Uterus (tissue), 3 donors: ENCODE measurements at regions not wholly inside any gene's neighbourhood (a gene's known extent, or its start where the extent isn't known, plus 50 kb on each side); places are given as distances from the start of the nearest gene placed in this dataset.

ENCODE experiments used
- DNase-seq, 2 donors: peaks; one replicate each; pipeline ENCODE4 v3.0.0-alpha.2; 2019 to 2020
- H3K27ac ChIP-seq, 2 donors: fragments of 200-600 bp; sonication (generic); 1 replicate in 1 of 2; 2 replicates in 1 of 2; pipeline ENCODE4 v1.5.1; 2016 to 2018
- H3K27me3 ChIP-seq, 2 donors: fragments of 200-600 bp; sonication (generic); one replicate each; pipeline ENCODE4 v1.5.1; 2018 to 2019; ENCODE audit warnings: control low read depth in 1 of 2
- H3K36me3 ChIP-seq, 2 donors: fragments of 200-600 bp; sonication (generic); one replicate each; pipeline ENCODE4 v1.5.1; 2019; ENCODE audit warnings: control low read depth in 1 of 2
- H3K4me1 ChIP-seq, 2 donors: fragments of 200-600 bp; sonication (generic); one replicate each; pipeline ENCODE4 v1.5.1; 2018 to 2019; ENCODE audit warnings: control low read depth in 1 of 2
- H3K4me3 ChIP-seq, 2 donors: fragments of 200-600 bp; sonication (generic); 1 replicate in 1 of 2; 2 replicates in 1 of 2; pipeline ENCODE4 v1.5.1; 2018 to 2019; ENCODE audit warnings: mild to moderate bottlenecking in 1 of 2
- H3K9me3 ChIP-seq, 2 donors: fragments of 200-600 bp; sonication (generic); one replicate each; pipeline ENCODE4 v1.5.1; 2019; ENCODE audit warnings: control low read depth in 1 of 2
- POLR2A ChIP-seq, 2 donors: fragments of 450-650 bp; IDR thresholded peaks; one replicate each; pipeline ENCODE4 v1.6.1; 2016; ENCODE audit warnings: antibody characterized with exemption in 2 of 2, mild to moderate bottlenecking in 1 of 2, moderate library complexity in 1 of 2
- intact Hi-C: fragments of 100-400 bp; cut with DNase I; formaldehyde crosslinking; loops from one replicate; pipeline ENCODE4 v1.15.1; 2023; ENCODE audit warnings: low total_unique reads
- TF ChIP-seq, protein P1 (sequence below), 4 experiments: fragments of 200-600 bp in 2 of 4; fragments of 450-650 bp in 2 of 4; sonication (generic) in 2 of 4; IDR thresholded peaks; one replicate each; pipeline ENCODE4 v1.5.1; 2016 to 2019; ENCODE audit warnings: antibody characterized with exemption in 4 of 4, mild to moderate bottlenecking in 2 of 4, moderate library complexity in 1 of 4
- donor health status: DM: yes; HTN: yes; CAD: no.

DNA sequence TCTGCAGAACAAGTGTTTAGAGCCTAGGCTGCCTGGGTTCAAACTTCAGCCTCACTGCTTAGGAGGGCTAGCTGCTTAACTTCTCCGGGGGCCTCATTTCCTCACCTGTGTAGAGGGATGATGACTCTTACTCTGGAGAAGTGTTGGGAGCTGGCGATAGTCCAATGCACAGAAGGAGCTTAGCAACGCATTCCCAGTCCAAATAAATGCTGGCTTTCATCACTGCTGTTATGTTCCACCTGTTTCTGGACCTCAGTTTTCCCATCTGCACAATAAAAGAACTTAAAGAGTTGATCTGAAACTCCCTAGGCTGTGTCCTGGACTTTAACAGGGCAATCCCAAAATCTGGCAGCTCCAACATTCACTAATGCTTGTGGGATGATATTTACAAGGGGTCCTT lies 337.8 kb downstream of the MIAT start:
- intact Hi-C loops, result no loop called here
- Histone ChIP-seq H3K9me3 (no peaks in the 10 kb centered on the region), H3K27me3 (no peaks in the 10 kb centered on the region), H3K36me3 (no peaks in the 10 kb centered on the region), H3K4me3 (no peak overlapping the region), H3K4me1 (no peaks in the 10 kb centered on the region), H3K27ac (no peak overlapping the region)
- no peak for TF ChIP-seq POLR2A (IDR thresholded peaks at IDR 0.05)
- peak; percentile 60 to 77 for DNase-seq

DNA sequence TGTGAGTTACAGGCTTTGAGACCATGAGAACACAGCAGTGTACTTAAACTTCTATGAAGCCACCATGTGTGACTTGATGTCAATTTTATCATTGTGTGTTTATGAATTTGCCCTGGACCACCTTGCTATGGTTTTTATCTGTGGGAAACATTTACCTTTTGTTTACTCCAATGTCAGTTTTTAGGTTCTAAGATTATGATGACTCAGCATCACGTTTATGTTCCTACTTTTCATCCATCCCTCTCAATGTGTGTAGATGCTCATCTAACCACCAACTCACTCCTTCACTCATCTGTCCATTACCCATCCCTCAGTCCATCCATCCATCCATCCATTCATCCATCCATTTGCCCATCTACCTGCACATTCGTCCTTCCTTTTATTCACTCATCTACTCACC lies 338.8 kb downstream of the MIAT start:
- no peak overlapping the region for H3K27ac ChIP-seq
- intact Hi-C loops, result no loop called here
- no peaks in the 10 kb centered on the region for H3K4me1 ChIP-seq
- TF ChIP-seq, protein P1, sequence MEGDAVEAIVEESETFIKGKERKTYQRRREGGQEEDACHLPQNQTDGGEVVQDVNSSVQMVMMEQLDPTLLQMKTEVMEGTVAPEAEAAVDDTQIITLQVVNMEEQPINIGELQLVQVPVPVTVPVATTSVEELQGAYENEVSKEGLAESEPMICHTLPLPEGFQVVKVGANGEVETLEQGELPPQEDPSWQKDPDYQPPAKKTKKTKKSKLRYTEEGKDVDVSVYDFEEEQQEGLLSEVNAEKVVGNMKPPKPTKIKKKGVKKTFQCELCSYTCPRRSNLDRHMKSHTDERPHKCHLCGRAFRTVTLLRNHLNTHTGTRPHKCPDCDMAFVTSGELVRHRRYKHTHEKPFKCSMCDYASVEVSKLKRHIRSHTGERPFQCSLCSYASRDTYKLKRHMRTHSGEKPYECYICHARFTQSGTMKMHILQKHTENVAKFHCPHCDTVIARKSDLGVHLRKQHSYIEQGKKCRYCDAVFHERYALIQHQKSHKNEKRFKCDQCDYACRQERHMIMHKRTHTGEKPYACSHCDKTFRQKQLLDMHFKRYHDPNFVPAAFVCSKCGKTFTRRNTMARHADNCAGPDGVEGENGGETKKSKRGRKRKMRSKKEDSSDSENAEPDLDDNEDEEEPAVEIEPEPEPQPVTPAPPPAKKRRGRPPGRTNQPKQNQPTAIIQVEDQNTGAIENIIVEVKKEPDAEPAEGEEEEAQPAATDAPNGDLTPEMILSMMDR (IDR thresholded peaks at IDR 0.05), result no peak
- TF ChIP-seq POLR2A (IDR thresholded peaks at IDR 0.05), result no peak
- no peaks in the 10 kb centered on the region for H3K9me3 ChIP-seq
- no peaks in the 10 kb centered on the region for H3K36me3 ChIP-seq
- H3K27me3 ChIP-seq, result no peaks in the 10 kb centered on the region
- no peak overlapping the region for H3K4me3 ChIP-seq
- no peak for DNase-seq

DNA sequence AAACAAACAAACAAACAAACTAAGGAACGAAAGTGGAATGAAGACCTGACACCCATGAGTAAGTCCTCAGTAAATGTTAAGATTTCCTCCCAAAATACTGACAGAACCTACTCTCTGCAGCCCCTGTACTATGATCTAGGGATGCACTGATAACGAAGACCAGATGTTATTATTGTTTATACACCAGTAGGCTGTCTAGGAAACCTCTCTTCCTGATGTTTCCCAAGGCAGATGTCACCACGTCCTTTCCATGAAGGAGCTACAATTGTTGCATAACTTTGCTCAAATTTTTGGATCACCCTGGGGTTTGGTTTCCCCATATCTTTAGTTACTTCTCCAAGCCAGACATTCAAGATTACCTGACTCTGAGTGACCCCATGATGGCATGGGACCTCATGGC lies 340.7 kb downstream of the MIAT start:
- Histone ChIP-seq H3K9me3 (no peaks in the 10 kb centered on the region), H3K4me1 (no peaks in the 10 kb centered on the region), H3K27ac (peak overlapping the region in 1 of 2 donors; percentile 30), H3K27me3 (no peaks in the 10 kb centered on the region), H3K4me3 (no peak overlapping the region), H3K36me3 (no peaks in the 10 kb centered on the region)
- intact Hi-C loops, result no loop called here
- peak in 1 of 2 donors; percentile 24 for DNase-seq
- TF ChIP-seq, protein P1 (IDR thresholded peaks at IDR 0.05), result no peak
- TF ChIP-seq POLR2A (IDR thresholded peaks at IDR 0.05), result no peak

DNA sequence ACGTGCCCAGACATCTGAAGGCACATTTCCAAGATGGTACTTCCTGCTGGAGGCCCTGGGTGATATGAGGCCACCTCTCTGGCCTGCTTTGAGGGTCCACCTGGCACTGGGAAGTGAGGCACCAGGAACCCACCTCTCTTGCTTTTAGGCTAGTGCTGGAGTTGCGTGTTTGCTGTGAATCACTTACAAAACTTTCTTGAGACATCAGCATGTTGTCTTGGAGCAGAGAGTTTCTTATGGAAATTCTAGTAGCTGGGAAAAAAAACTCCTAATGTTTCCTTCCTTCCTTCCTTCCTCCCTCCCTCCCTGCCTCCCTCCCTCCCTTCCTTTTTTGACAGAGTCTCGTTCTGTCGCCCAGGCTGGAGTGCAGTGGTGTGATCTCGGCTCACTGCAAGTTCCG lies 341.3 kb downstream of the MIAT start:
- TF ChIP-seq, protein P1 (IDR thresholded peaks at IDR 0.05), result no peak
- TF ChIP-seq POLR2A (IDR thresholded peaks at IDR 0.05), result no peak
- Histone ChIP-seq H3K27ac (peak overlapping the region in 1 of 2 donors; percentile 30), H3K9me3 (no peaks in the 10 kb centered on the region), H3K36me3 (no peaks in the 10 kb centered on the region), H3K4me3 (no peak overlapping the region), H3K27me3 (no peaks in the 10 kb centered on the region), H3K4me1 (no peaks in the 10 kb centered on the region)
- intact Hi-C loops, result no loop called here
- DNase-seq, result no peak

DNA sequence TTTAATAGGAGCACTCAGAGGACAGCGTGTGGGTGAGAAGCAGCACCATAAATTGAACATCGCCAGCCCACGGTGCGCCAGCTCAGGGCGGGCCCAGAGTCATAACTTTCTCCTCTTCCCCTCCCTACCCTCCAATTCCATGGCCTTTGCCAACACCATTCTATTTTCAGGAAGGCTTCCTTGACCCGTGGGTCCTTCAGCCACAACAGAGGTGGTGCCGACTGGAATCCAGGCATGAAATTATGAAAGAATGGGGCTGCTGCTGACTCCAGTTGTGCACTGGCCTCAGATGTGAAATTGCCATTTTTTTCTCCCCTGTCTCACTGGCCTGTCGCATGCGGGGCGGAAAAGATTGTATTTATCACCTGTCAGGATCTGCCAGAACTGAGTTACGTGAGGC lies 345.9 kb downstream of the MIAT start:
- Histone ChIP-seq H3K27me3 (no peaks in the 10 kb centered on the region), H3K36me3 (no peaks in the 10 kb centered on the region), H3K4me1 (no peaks in the 10 kb centered on the region), H3K27ac (no peak overlapping the region), H3K9me3 (no peaks in the 10 kb centered on the region), H3K4me3 (no peak overlapping the region)
- intact Hi-C loops, result no loop called here
- TF ChIP-seq, protein P1 (IDR thresholded peaks at IDR 0.05), result no peak
- TF ChIP-seq POLR2A (IDR thresholded peaks at IDR 0.05), result no peak
- DNase-seq, result no peak

DNA sequence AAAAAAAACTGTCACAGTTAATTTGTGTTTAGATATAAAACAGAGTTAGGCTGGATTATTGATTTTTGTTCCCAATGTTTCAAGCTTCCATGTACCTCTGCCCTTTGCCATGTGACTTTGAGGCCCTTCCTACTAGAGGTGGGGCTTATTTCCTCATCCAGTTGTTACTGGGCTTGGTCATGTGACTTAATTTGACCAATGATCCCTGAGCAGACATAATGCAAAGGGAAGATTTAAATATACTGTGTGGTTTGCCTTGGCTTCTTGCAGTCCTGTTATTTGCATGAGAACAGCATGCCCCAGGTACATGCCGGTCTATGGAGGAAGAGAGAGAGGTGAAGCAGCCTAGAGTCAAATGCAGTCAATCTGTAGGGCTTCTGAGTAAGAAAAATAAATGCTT lies 347.0 kb downstream of the MIAT start:
- Histone ChIP-seq H3K9me3 (no peaks in the 10 kb centered on the region), H3K27ac (no peak overlapping the region), H3K4me3 (no peak overlapping the region), H3K27me3 (no peaks in the 10 kb centered on the region), H3K4me1 (no peaks in the 10 kb centered on the region), H3K36me3 (no peaks in the 10 kb centered on the region)
- DNase-seq, result no peak
- intact Hi-C loops, result no loop called here
- TF ChIP-seq, protein P1 (IDR thresholded peaks at IDR 0.05), result no peak
- TF ChIP-seq POLR2A (IDR thresholded peaks at IDR 0.05), result no peak
